Adrenal gland (tissue), 9 donors: ENCODE measurements at regions not wholly inside any gene's neighbourhood (a gene's known extent, or its start where the extent isn't known, plus 50 kb on each side); places are given as distances from the start of the nearest gene placed in this dataset.

ENCODE experiments used
- DNase-seq, 7 donors: peaks; one replicate each; pipeline ENCODE4 v3.0.0-alpha.2; 2019 to 2020
- H3K27ac ChIP-seq, 5 donors: fragments of 200-600 bp; sonication (generic) in 4 of 5; 1 replicate in 3 of 5; 2 replicates in 2 of 5; pipeline versions ENCODE4 v1.5.1 to v1.8.0; 2016 to 2020; ENCODE audit warnings: mild to moderate bottlenecking in 1 of 5
- H3K27me3 ChIP-seq: fragments of 200-600 bp; 2 replicates; pipeline ENCODE4 v1.8.0; 2021
- H3K36me3 ChIP-seq, 2 donors: fragments of 200-600 bp; replicated peaks in 1 of 2; 1 replicate in 1 of 2; 2 replicates in 1 of 2; pipeline versions ENCODE4 v1.5.1 to v1.8.0; 2018 to 2022
- H3K4me1 ChIP-seq, 2 donors: fragments of 200-600 bp; replicated peaks in 1 of 2; 1 replicate in 1 of 2; 2 replicates in 1 of 2; pipeline versions ENCODE4 v1.5.1 to v1.8.0; 2018 to 2021
- H3K4me3 ChIP-seq, 4 donors: fragments of 200-600 bp; sonication (generic) in 3 of 4; one replicate each; pipeline ENCODE4 v1.5.1; 2016 to 2018
- H3K9me3 ChIP-seq, 3 donors: fragments of 200-600 bp; sonication (generic) in 1 of 3; replicated peaks in 1 of 3; 1 replicate in 2 of 3; 2 replicates in 1 of 3; pipeline versions ENCODE4 v1.5.1 to v1.8.0; 2016 to 2021
- CTCF ChIP-seq, 6 experiments: fragments of 450-650 bp in 4 of 6; fragments of 200-600 bp in 2 of 6; sonication (generic) in 1 of 6; IDR thresholded peaks; 1 replicate in 5 of 6; 2 replicates in 1 of 6; pipeline versions ENCODE4 v1.5.1 to v1.8.0; 2016 to 2021; ENCODE audit warnings: antibody characterized with exemption in 6 of 6, mild to moderate bottlenecking in 2 of 6, moderate library complexity in 1 of 6
- POLR2A ChIP-seq, 2 donors: fragments of 450-650 bp; IDR thresholded peaks; one replicate each; pipeline ENCODE4 v1.6.1; 2017; ENCODE audit warnings: antibody characterized with exemption in 2 of 2, mild to moderate bottlenecking in 2 of 2, moderate library complexity in 1 of 2
- WGBS, 4 donors: extraction: QIAGEN DNeasy Blood & Tissue Kit in 2 of 4; methylation state at CpG; one replicate each; pipeline versions ENCODE4 v1.1.5 to v1.1.7; 2013 to 2017; 5-methylcytosine and 5-hydroxymethylcytosine counted together
- intact Hi-C, 2 donors: fragments of 100-400 bp; cut with DNase I; formaldehyde crosslinking; loops; one replicate each; pipeline versions ENCODE4 v1.14.1 to v1.15.0; 2022 to 2023
- donor health status: healthy with polysubstance abuse.
- donor health status: Bipolar disorder and iron deficiency.
- donor health status: DM: yes; HTN: yes; CAD: no.
- donor health status: DM: no; HTN: no; CAD: no.
- donor health status: DM: no; HTN: no; CAD: no.

GRCh38 chr13:87792878-87793277, 121.7 kb downstream of the SLITRK5 start:
- DNase-seq: no peak
- TF ChIP-seq POLR2A (IDR thresholded peaks at IDR 0.05): no peak
- TF ChIP-seq CTCF (IDR thresholded peaks at IDR 0.05): no peak
- no peaks in the 10 kb centered on the region for H3K4me1 ChIP-seq
- no peaks in the 10 kb centered on the region for H3K9me3 ChIP-seq
- WGBS, 4 donors: 60 to 72% (median 65%) methylated on average over 5 to 6 of the region's 6 CpGs
- no peak overlapping the region for H3K4me3 ChIP-seq
- H3K27me3 ChIP-seq: no peaks in the 10 kb centered on the region
- no peak overlapping the region for H3K27ac ChIP-seq
- intact Hi-C loops: no loop called here
- no peaks in the 10 kb centered on the region for H3K36me3 ChIP-seq

- H3K27me3 ChIP-seq: no peaks in the 10 kb centered on the region
- TF ChIP-seq CTCF (IDR thresholded peaks at IDR 0.05): no peak
- TF ChIP-seq POLR2A (IDR thresholded peaks at IDR 0.05): no peak
- no peak overlapping the region for H3K4me3 ChIP-seq
- intact Hi-C loops: no loop called here
- WGBS, 4 donors: 47 to 56% (median 49%) methylated on average over 2 of the region's 2 CpGs
- H3K27ac ChIP-seq: no peak overlapping the region
- H3K36me3 ChIP-seq: no peaks in the 10 kb centered on the region
- DNase-seq: no peak
- no peaks in the 10 kb centered on the region for H3K9me3 ChIP-seq
- no peaks in the 10 kb centered on the region for H3K4me1 ChIP-seq
These were observed 127.4 kb downstream of the SLITRK5 start for GRCh38 chr13:87798536-87798935.

GRCh38 chr13:87810391-87810801, 139.2 kb downstream of the SLITRK5 start:
- H3K36me3 ChIP-seq: no peaks in the 10 kb centered on the region
- no peaks in the 10 kb centered on the region for H3K4me1 ChIP-seq
- TF ChIP-seq POLR2A (IDR thresholded peaks at IDR 0.05) (no peak), CTCF (IDR thresholded peaks at IDR 0.05) (no peak)
- intact Hi-C loops: no loop called here
- H3K4me3 ChIP-seq: no peak overlapping the region
- WGBS, 4 donors: 28 to 43% (median 35%) methylated on average over 9 to 13 of the region's 13 CpGs
- no peak for DNase-seq
- no peaks in the 10 kb centered on the region for H3K9me3 ChIP-seq
- H3K27ac ChIP-seq: no peak overlapping the region
- H3K27me3 ChIP-seq: no peaks in the 10 kb centered on the region

GRCh38 chr13:87810920-87811344, 139.8 kb downstream of the SLITRK5 start:
- H3K4me1 ChIP-seq: no peaks in the 10 kb centered on the region
- WGBS, 4 donors: 81 to 85% (median 83%) methylated on average over 13 to 14 of the region's 14 CpGs
- no peaks in the 10 kb centered on the region for H3K27me3 ChIP-seq
- H3K9me3 ChIP-seq: no peaks in the 10 kb centered on the region
- no peaks in the 10 kb centered on the region for H3K36me3 ChIP-seq
- no peak overlapping the region for H3K27ac ChIP-seq
- H3K4me3 ChIP-seq: no peak overlapping the region
- TF ChIP-seq POLR2A (IDR thresholded peaks at IDR 0.05): no peak
- TF ChIP-seq CTCF (IDR thresholded peaks at IDR 0.05): no peak
- DNase-seq: no peak
- intact Hi-C loops: no loop called here
